ENCODE measurements at regions not wholly inside any gene's neighbourhood (a gene's known extent, or its start where the extent isn't known, plus 50 kb on each side); places are given as distances from the start of the nearest gene placed in this dataset.
"Not testable (repeated sequence)": the region's sequence is repeated elsewhere in the genome, so short reads cannot be mapped to it uniquely, and the experiment has no call there.

DNA sequence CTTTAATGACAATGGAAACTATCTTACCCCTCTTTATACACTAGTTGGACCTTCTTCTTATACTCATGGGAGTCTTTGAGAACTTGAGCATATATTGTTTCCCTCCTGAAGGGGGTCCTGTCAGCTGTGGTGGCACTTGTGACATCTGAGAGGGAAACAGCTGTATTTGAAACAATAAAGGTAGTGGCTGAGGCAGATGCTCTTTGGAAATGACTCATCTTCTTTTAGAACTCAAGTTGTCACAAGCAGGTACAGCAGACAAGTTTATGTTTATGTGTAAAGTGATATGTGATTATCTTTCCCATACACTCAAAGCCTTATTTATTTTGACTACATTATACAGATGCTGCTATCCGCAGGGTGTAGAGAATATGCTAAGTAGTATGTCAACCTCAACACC is 220.0 kb upstream of the GRM7 start:
- no peak for DNase-seq

- DNase-seq, result no peak
Measured at GRCh38 chr3:6644070-6644929, 216.6 kb upstream of the GRM7 start.

GRCh38 chr3:6654670-6655069 is 206.2 kb upstream of the GRM7 start:
- DNase-seq, result no peak

DNA sequence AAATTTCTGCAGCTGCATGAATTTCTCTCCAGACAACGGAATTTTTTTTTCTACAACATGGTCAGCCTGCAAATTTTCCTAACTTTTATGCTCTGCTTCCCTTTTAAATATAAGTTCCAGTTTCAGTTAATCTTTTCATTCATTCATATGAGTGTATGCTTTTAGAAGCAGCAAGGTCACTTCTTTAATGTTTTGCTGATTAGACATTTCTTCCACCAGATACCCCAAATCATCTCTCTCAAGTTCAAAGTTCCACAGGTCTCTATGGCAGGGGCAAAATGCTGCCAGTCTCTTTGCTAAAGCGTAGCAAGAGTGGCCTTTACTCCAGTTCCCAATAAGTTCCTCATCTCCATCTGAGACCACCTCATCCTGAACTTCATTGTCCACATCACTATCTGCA is 205.6 kb upstream of the GRM7 start:
- no peak for DNase-seq

GRCh38 chr3:6657591-6657990 is 203.3 kb upstream of the GRM7 start:
- no peak for DNase-seq

GRCh38 chr3:6667354-6667753 is 193.6 kb upstream of the GRM7 start:
- no peak for DNase-seq

DNA sequence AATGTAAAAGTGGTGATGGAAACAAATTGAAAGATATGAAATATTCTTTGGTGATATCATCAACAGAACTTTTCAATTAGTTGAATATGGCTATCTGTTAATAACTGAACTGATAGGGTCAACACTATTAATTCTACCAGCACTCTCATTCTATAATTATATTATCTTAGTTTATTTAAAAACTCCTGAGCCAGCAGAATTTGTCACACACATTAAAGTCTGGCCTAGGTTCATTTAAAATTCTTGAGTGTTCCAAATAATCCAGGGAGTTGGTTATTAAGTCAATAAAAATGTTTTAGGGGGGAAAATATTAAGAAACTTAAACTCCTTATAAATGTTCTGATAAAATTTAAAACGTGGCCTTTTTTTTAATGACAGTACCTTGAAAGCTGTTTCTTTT is 189.6 kb upstream of the GRM7 start:
- no peak for DNase-seq

- no peak for DNase-seq
Measured at GRCh38 chr3:6679510-6679909, 181.4 kb upstream of the GRM7 start.

DNA sequence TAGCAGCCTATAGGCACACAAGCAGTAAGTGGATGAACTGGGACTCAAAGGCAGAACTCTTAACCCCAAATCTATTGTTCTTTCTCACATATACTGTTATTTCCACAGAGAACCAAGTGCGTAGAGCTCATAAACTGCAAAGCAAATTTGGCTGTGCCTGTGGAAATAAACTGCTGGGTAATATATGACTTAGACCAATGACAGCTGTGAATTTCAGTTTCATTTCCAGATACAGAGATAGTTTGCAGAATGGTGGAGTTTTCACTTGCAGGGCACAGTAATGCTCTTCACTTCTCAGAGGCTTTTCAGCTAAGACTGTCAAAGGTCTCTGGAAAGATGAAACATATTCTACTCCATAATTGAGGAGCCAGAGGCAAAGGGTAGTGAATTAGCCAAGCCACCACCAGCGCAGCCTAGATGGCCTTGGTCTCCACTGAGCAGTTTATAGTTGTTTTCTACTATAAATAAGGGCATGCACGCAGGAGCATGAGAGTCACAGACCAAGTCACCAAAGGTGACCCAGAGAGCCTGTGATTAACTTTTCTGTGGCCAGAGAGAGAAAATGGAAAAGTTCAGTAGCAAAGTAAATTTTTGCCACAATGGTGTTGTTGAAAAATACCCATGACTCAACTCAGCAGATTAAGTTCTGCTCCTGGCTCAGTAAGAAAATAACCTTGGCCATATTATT is 180.7 kb upstream of the GRM7 start:
- DNase-seq, result no peak

DNA sequence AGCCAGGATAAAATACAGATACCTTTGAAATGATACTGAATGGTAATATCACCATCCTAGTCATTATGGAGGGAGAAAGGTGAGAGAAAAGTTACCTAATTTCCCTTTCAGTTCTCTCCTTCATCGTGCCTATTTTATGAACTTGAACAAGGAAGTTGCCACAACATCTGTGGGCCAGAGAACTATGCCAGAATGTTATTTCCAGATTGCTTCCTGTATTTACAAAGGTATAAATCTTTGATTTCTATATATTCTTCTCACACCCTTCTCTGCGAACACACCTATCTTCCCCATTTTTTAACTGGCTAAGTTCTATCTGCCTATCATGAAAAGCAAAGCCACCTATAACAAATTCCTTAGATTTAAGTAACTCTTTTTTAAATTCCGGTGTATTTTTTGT is 163.6 kb upstream of the GRM7 start:
- DNase-seq, result no peak

DNA sequence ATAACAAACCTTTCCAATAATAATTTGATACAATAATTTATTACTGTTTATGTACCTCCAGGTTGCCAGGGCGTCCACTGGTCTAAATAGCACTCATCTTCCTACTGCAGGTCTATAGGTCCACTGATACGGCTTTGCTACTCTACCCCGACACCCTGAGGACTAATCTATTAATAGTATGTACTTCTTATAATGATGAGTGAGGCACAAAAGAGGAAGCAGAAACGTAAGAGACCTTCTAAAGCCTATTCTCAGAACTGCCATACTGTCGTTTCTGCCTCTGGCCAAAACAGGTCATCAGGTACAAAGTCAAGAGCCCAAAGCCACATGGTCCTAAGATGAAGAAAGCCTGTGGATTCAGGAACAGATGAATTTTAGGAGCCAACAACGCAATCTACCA is 163.2 kb upstream of the GRM7 start:
- no peak for DNase-seq

DNA sequence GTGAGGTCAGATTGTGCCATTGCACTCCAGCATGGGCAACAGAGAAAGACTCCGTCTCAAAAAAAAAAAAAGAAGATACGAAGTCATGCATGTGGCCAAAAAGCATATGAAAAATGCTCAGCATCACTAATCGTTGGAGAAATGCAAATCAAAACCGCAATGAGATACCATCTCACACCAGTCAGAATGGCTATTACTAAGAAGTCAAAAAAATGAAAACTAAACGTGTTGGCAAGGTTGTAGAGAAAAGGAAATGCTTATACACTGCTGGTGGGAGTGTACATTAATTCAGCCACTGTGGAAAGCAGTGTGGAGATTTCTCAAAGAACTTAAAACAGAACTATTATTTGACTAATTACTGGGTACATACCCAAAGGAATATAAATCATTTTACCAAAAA is 156.1 kb upstream of the GRM7 start:
- DNase-seq, result not testable (repeated sequence)

DNA sequence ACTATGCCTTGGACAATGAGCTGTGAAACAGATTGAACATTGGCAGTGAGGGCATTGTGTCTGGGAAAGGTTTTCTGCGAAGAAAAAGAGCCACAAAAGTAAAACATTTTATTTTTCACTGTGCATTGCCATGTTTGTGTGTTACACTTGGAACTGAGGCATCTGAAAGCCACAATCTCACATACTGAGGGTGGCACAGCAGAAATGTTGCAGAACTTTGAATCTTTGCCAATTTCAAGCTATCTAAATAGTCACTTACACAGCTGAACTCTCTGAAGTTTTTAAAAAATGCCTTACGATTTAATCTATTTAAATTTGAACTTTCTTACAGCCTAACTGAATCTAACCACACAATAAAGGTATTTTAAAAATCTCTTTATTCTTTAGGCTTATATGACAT is 154.1 kb upstream of the GRM7 start:
- DNase-seq, result no peak

- no peak for DNase-seq
Measured at GRCh38 chr3:6709178-6709577, 151.7 kb upstream of the GRM7 start.

GRCh38 chr3:6714962-6715361 is 146.0 kb upstream of the GRM7 start:
- DNase-seq, result no peak

DNA sequence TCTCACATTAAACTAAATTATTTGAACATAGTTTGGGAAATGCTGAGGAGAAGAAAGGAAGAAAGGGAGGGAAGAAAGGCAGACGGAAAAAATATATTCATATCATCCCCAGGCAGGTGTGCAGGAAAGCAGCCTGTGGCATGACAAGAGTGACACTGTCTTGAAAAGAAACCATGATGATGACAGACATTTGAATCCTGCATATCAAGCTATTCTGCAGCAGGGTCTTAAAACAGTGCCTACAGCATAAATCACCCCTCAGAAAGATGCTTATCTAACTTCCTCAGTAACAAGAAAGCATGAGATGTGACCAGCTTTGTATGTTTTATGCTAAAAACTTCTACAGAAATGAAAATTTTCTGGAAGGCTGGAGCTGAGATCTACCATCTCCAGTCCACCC is 144.5 kb upstream of the GRM7 start:
- no peak for DNase-seq

DNA sequence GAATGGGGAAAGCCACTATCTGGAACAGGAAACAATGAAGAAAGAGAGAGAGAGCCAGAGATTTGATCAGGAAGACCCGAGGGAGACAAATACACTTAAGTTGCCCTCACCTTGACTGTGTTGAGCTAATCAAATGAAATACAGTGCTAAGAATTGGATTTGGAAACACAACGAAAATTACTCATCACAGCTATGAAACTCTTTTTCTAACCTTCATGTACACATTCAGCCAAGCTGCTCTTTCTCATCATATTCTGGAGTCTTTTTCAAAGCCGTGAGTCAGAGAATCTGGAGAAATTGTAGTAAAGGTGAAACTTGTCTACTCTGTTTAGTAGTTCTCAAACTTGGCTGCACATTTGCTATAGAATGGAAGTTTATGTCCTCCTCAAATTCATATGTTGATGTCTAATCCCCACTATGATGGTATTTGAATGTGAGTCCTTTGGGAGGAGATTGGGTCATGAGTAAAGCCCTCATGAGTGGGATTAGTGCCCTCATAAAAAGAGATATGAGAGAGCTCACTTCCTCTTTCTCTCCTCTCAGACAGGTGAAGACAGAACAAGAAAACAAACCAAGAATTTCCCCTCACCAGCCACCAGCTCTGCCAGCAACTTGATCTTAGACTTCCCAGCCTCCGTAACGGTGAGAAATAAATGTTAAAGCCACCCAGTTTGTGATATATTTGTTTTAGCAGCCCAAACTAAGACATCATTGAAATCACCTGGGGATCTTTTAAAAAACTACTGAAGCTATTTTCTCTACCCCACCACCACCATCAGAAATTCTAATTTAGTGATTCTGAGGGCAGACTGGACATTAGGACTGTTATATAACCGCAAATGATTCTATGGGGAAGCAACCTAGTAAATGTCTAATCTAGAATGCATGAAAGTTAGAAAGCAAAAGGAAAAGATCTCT is 143.6 kb upstream of the GRM7 start:
- no peak for DNase-seq

DNA sequence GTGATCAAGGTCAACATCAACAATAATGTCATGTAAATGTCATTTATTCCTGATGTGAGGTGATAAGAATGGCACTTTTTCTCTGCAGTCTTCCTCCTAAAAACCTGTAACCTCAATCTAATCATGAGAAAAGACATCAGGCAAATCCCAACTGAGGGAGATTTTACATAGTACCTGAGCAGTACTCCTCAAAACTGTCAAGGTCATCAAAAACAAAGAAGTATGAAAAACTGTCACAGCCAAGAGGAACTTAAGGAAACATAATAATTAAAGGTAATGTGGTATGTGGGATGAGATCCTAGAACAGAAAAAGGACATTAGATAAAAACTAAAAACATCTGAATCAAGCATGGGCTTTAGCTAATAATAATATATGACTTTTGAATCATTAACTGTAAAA is 140.9 kb upstream of the GRM7 start:
- DNase-seq, result no peak

GRCh38 chr3:6721491-6721890 is 139.4 kb upstream of the GRM7 start:
- no peak for DNase-seq

DNA sequence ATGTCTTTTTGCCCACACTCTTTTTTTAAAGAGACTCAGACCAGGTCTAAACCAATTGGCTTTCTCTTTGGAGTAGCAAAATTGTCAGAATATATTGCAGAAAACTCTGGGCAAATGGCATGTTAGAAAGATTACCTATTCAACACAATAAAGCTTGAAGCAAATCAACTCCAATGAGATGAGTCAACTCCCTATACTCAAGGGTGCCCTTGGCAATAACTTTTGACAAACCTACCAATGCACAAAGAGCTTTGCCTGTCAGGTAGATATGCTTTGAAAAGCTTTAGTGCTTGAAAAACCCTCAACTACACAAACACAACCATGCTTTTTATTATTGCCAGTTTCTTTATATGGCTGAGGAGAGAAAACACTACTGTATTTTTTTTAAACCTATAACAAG is 137.7 kb upstream of the GRM7 start:
- DNase-seq, result no peak

GRCh38 chr3:6726811-6727210 is 134.1 kb upstream of the GRM7 start:
- no peak for DNase-seq

DNA sequence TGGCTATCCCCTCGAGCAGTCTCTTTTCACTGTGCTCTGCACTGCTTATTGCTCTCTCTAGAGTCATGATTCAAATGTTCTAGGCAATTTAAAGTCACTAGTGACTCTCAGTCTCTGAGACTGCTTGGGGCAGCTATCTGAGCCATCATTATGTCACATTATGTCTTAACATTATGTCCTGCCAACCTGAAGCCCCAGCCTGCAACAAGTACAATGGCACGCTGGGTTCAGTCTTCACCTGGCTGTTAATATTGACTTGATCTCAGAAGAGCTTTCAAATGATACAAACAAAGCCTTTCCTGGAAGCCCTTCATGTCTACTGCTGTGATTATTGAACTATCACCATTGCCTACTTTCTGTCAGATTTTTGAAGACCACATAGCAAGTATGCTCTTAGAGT is 128.1 kb upstream of the GRM7 start:
- no peak for DNase-seq

GRCh38 chr3:6733699-6734394 is 127.1 kb upstream of the GRM7 start:
- DNase-seq, result no peak

Measured in effector CD4-positive, alpha-beta T cell (primary cell).